HepG2 (cell line): ENCODE measurements at regions not wholly inside any gene's neighbourhood (a gene's known extent, or its start where the extent isn't known, plus 50 kb on each side); places are given as distances from the start of the nearest gene placed in this dataset.

ENCODE experiments used
- ATAC-seq: fragments of 200-7000 bp; cut with Tn5 transposase; 3 replicates; pipeline ENCODE4 v1.9.1; 2020; ENCODE audit warnings: mild to moderate bottlenecking, moderate library complexity
- BruUV-seq: library from RNA; stranded (reverse); fragments of 400-500 nt; replicated peaks from 2 replicates; lab custom pipeline; 2021; lab: Mats Ljungman, UMichigan
- CTCF ChIA-PET: fragments of 300-600 bp; formaldehyde crosslinking; extraction: SDS; loops from one replicate; lab custom pipeline; 2021; ENCODE audit warnings: low total read pairs, inconsistent platforms, low intra/inter-chr PET ratio; lab: Yijun Ruan, JAX
- POLR2A ChIA-PET: fragments of 350-600 bp; sonication (Branson Sonifier 250); formaldehyde crosslinking; loops from one replicate; lab custom pipeline; 2020; ENCODE audit warnings: antibody characterized with exemption, inconsistent platforms; lab: Yijun Ruan, JAX
- DNase-seq: peaks from one replicate; pipeline ENCODE4 v3.0.0-alpha.2; 2015; ENCODE audit warnings: low spot score
- FAIRE-seq: peaks from 3 replicates; lab custom pipeline; 2011; peaks lifted over from hg19 to GRCh38; lab: Jason Lieb, UNC
- H2AFZ ChIP-seq: one replicate; pipeline ENCODE4 v1.6.1; 2011; ENCODE audit warnings: low read length, inconsistent platforms
- H3K27ac ChIP-seq: fragments of 300-600 bp; 3 replicates; pipeline ENCODE4 v1.8.0; 2011; ENCODE audit warnings: mixed run types, mild to moderate bottlenecking, mixed read lengths, low read length, inconsistent platforms; ENCODE audit not compliant: insufficient read depth; ENCODE audit errors: extremely low read length
- H3K27me3 ChIP-seq, 2 experiments: fragments of 200-600 bp in 1 of 2; 2 replicates in 1 of 2; 3 replicates in 1 of 2; pipeline versions ENCODE4 v1.6.0 to v1.8.0; 2011; ENCODE audit warnings: low read length in 2 of 2, mild to moderate bottlenecking in 2 of 2, moderate library complexity in 2 of 2, inconsistent platforms in 1 of 2; ENCODE audit not compliant: insufficient read depth in 2 of 2, control insufficient read depth in 1 of 2
- H3K36me3 ChIP-seq, 2 experiments: fragments of 200-600 bp in 1 of 2; replicated peaks in 1 of 2; 2 replicates in 1 of 2; 3 replicates in 1 of 2; pipeline versions ENCODE4 v1.5.1 to v1.8.0; 2011; ENCODE audit warnings: low read length in 2 of 2, inconsistent platforms in 1 of 2; ENCODE audit not compliant: insufficient read depth in 2 of 2, control insufficient read depth in 1 of 2
- H3K4me1 ChIP-seq: 2 replicates; pipeline ENCODE4 v1.5.1; 2012; ENCODE audit warnings: low read length, inconsistent platforms; ENCODE audit not compliant: insufficient read depth
- H3K4me2 ChIP-seq: 2 replicates; pipeline ENCODE4 v1.6.0; 2011; ENCODE audit warnings: low read depth, low read length, inconsistent platforms
- H3K4me3 ChIP-seq, 3 experiments: fragments of 200-600 bp in 1 of 3; sonication (generic), shearing (Covaris generic) in 1 of 3; replicated peaks in 1 of 3; 2 replicates each; pipeline ENCODE4 v1.5.1; 2011 to 2016; ENCODE audit warnings: low read length in 3 of 3, inconsistent platforms in 2 of 3, low read depth in 2 of 3, mild to moderate bottlenecking in 2 of 3, control low read depth in 1 of 3, mixed read lengths in 1 of 3; ENCODE audit not compliant: insufficient read depth in 1 of 3
- H3K79me2 ChIP-seq: one replicate; pipeline ENCODE4 v1.6.1; 2011; ENCODE audit warnings: low read length, inconsistent platforms; ENCODE audit not compliant: insufficient read depth
- H3K9ac ChIP-seq: 2 replicates; pipeline ENCODE4 v1.6.0; 2011; ENCODE audit warnings: mild to moderate bottlenecking, low read depth, low read length, inconsistent platforms; ENCODE audit not compliant: insufficient read depth
- H3K9me3 ChIP-seq: 2 replicates; pipeline ENCODE4 v1.5.1; 2012; ENCODE audit warnings: mild to moderate bottlenecking, low read length
- H4K20me1 ChIP-seq: 2 replicates; pipeline ENCODE4 v1.6.0; 2011; ENCODE audit warnings: inconsistent platforms, mild to moderate bottlenecking, low read length, moderate library complexity; ENCODE audit not compliant: insufficient read depth
- FIP1L1 ChIP-seq: fragments of 200-400 bp; formaldehyde crosslinking; IDR thresholded peaks from 2 replicates; pipeline ENCODE4 v1.6.1; 2018; ENCODE audit warnings: low read depth, mild to moderate bottlenecking, low read length, moderate library complexity, borderline replicate concordance; ENCODE audit not compliant: insufficient read depth
- GATA4 ChIP-seq: sonication (generic); IDR thresholded peaks from 2 replicates; pipeline ENCODE4 v1.6.1; 2016; ENCODE audit warnings: antibody characterized with exemption, low read depth, borderline replicate concordance
- POLR2G ChIP-seq: fragments of 200-400 bp; formaldehyde crosslinking; IDR thresholded peaks from 2 replicates; pipeline ENCODE4 v1.6.1; 2018; ENCODE audit warnings: mild to moderate bottlenecking, low read depth, low read length, moderate library complexity
- PRPF4 ChIP-seq: fragments of 200-400 bp; formaldehyde crosslinking; IDR thresholded peaks from 2 replicates; pipeline ENCODE4 v1.6.1; 2016; ENCODE audit warnings: low read length, low read depth; ENCODE audit not compliant: poor library complexity, severe bottlenecking
- YY1 ChIP-seq: IDR thresholded peaks from 2 replicates; pipeline ENCODE4 v1.6.1; 2011; ENCODE audit warnings: low read length, low read depth, moderate library complexity, mild to moderate bottlenecking; ENCODE audit not compliant: insufficient read depth, insufficient replicate concordance
- ZNF382 ChIP-seq: sonication (generic); formaldehyde crosslinking; IDR thresholded peaks from 2 replicates; pipeline ENCODE4 v1.5.0; 2020; ENCODE audit warnings: missing genetic modification reagents, mild to moderate bottlenecking, borderline replicate concordance
- ZNF740 ChIP-seq: sonication (generic); formaldehyde crosslinking; IDR thresholded peaks from 2 replicates; pipeline ENCODE4 v1.4.0; 2020; ENCODE audit warnings: missing genetic modification reagents
- ZNF782 ChIP-seq: sonication (generic); formaldehyde crosslinking; IDR thresholded peaks from 2 replicates; pipeline ENCODE4 v1.4.0; 2020; ENCODE audit warnings: missing genetic modification reagents, mild to moderate bottlenecking, borderline replicate concordance
- in situ Hi-C: cut with HindIII; loops from 2 replicates; pipeline ENCODE4 v1.10.0; 2017; ENCODE audit warnings: low pct_unique_long_range_greater_than_20kb; ENCODE audit not compliant: extremely low pct_ligation_motif_present
- intact Hi-C: fragments of 100-400 bp; cut with micrococcal nuclease; formaldehyde crosslinking; loops from one replicate; pipeline ENCODE4 v1.10.0; 2022; ENCODE audit not compliant: unreplicated experiment
- TF ChIP-seq, protein P1 (sequence below): sonication (generic); formaldehyde crosslinking; IDR thresholded peaks from 2 replicates; pipeline ENCODE4 v1.4.0; 2020; ENCODE audit warnings: missing genetic modification reagents, borderline replicate concordance

DNA sequence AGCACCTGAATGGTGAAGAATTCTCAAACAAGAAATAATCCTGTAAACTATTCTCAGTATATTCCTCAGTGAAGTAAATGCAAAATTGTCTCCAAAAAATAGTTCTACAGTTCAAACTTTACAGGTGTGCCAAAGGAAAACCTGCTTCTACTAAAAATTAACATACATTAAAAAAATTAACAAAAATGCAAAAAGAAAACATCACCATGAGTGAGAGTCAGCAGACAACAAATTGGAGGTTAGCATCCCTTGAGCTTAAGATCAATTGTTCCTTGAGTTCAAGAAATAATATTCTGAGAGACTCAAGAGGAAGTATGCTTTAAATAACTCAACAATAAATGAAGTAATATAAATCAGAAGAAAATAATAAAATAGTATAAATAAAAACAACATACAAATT is 278.4 kb upstream of the MME start:
- Histone ChIP-seq H3K4me3 (no peak overlapping the region), H3K36me3 (no peaks in the 10 kb centered on the region), H3K9me3 (peaks cover 13% of the 10 kb centered on the region; the same call in 1 of the 2 replicates), H3K27me3 (no peaks in the 10 kb centered on the region), H3K4me1 (no peaks in the 10 kb centered on the region), H3K4me2 (no peak overlapping the region), H3K9ac (no peak overlapping the region), H2AFZ (no peak overlapping the region), H3K27ac (no peak overlapping the region), H3K79me2 (no peaks in the 10 kb centered on the region), H4K20me1 (no peaks in the 10 kb centered on the region)
- ChIA-PET POLR2A (no interaction called here), CTCF (no interaction called here)
- intact Hi-C loops = no loop called here
- DNase-seq = no peak
- BruUV-seq = no TSS peak
- in situ Hi-C loops = no loop called here
- ATAC-seq = no peak
- FAIRE-seq = no peak
- TF ChIP-seq YY1 (no peak), POLR2G (no peak), ZNF740 (CRISPR knock-in tag) (no peak), PRPF4 (no peak), ZNF782 (no peak), ZNF382 (CRISPR knock-in tag) (no peak), GATA4 (no peak), FIP1L1 (no peak)
- TF ChIP-seq, protein P1, sequence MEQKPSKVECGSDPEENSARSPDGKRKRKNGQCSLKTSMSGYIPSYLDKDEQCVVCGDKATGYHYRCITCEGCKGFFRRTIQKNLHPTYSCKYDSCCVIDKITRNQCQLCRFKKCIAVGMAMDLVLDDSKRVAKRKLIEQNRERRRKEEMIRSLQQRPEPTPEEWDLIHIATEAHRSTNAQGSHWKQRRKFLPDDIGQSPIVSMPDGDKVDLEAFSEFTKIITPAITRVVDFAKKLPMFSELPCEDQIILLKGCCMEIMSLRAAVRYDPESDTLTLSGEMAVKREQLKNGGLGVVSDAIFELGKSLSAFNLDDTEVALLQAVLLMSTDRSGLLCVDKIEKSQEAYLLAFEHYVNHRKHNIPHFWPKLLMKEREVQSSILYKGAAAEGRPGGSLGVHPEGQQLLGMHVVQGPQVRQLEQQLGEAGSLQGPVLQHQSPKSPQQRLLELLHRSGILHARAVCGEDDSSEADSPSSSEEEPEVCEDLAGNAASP (CRISPR knock-in tag) = no peak
